GM10248 (cell line): ENCODE measurements at regions not wholly inside any gene's neighbourhood (a gene's known extent, or its start where the extent isn't known, plus 50 kb on each side); places are given as distances from the start of the nearest gene placed in this dataset.

ENCODE experiments used
- CTCF ChIA-PET: fragments of 300-600 bp; sonication (Branson Sonifier 250); formaldehyde crosslinking; extraction: SDS; loops from one replicate; lab custom pipeline; 2021; ENCODE audit warnings: antibody characterized with exemption; lab: Yijun Ruan, JAX
- POLR2A ChIA-PET: fragments of 350-650 bp; sonication (Branson Sonifier 250); formaldehyde crosslinking; extraction: SDS; loops from one replicate; lab custom pipeline; 2020; ENCODE audit warnings: antibody characterized with exemption; lab: Yijun Ruan, JAX
- DNase-seq: peaks from one replicate; pipeline ENCODE4 v3.0.0; 2012; ENCODE audit errors: extremely low spot score
- TF ChIP-seq, protein P1 (sequence below): IDR thresholded peaks from 2 replicates; pipeline ENCODE4 v1.5.1; 2012; ENCODE audit warnings: mild to moderate bottlenecking, low read depth; ENCODE audit errors: extremely low read depth, missing control alignments, control extremely low read depth

DNA sequence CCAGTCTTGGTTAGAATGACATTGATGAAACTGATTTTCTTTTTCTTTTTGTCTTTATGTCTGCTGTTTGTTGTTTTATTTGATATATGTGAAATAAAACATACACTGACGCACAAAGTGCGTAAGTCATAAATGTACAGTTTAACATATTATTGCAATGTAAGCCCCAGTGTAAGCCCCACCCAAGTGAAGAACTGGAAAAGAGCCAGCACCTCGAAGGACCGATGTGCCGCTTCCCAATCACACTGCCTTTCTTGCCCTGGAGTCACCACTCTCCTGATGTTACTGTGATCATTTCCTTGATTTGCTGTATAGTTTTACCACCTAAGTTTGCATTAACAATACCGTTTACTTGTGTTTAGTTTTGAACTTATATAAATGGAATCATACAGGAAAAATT lies 128.4 kb upstream of the LPP start:
- POLR2A ChIA-PET, result no interaction called here
- CTCF ChIA-PET, result no interaction called here
- DNase-seq, result no peak
- TF ChIP-seq, protein P1, sequence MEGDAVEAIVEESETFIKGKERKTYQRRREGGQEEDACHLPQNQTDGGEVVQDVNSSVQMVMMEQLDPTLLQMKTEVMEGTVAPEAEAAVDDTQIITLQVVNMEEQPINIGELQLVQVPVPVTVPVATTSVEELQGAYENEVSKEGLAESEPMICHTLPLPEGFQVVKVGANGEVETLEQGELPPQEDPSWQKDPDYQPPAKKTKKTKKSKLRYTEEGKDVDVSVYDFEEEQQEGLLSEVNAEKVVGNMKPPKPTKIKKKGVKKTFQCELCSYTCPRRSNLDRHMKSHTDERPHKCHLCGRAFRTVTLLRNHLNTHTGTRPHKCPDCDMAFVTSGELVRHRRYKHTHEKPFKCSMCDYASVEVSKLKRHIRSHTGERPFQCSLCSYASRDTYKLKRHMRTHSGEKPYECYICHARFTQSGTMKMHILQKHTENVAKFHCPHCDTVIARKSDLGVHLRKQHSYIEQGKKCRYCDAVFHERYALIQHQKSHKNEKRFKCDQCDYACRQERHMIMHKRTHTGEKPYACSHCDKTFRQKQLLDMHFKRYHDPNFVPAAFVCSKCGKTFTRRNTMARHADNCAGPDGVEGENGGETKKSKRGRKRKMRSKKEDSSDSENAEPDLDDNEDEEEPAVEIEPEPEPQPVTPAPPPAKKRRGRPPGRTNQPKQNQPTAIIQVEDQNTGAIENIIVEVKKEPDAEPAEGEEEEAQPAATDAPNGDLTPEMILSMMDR, result no peak

DNA sequence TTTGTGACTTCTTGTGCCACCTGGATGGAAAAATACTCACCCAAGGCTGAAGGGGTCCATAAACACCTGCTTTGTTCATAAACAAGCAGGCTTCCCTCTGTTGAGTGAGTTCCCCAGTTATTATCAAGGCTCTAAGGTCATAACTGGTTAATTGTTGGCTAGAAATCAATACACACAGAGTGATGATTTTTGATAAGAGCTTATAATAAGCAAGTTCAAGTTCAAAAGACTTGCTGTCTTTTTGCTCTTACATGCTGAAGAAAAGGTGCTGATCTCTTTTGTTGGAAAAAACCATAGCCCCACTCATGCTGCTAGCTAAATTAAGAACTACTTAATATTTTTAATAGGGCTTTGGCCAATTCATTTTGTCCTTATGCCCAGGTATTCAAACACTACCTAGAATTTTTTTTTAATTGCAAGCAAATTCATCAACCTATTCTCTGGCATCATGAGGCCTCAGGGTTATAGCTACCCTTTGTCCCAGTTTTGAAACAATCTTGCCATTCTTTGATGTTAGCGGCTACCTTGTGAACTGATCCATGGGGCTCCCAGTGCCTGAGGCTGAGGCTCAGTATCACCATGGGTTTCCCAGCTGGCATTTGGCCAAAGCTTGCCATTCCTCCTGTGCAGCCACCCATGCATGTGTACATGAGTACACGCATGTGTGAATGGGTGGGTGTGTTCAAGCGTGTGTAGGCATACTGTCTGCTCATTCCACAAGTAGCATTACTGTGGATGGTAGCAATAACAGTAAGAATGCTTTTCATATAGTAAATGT lies 127.6 kb upstream of the LPP start:
- CTCF ChIA-PET, result no interaction called here
- POLR2A ChIA-PET, result no interaction called here
- TF ChIP-seq, protein P1, result no peak
- no peak for DNase-seq

DNA sequence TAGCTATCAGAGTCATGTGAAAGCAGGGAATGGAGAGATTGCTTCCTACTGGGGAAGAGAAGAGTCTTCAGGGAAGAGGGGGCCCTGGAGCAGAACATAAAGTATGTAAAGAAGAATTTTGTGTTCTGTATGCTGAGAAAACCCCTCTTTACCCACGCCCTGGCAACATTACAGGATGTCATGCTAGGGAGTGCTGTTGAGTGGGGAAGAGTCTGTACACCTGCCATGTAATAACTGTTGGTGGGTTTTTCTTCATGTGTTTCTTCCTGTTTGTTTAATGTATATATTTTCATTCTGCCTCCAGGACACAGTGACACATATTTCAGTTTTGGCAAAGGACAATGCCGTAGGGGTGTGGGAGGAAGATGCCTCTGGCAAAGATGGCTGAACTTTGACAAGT lies 122.8 kb upstream of the LPP start:
- ChIA-PET POLR2A (no interaction called here), CTCF (no interaction called here)
- TF ChIP-seq, protein P1, result no peak
- no peak for DNase-seq

GRCh38 chr3:188034989-188035388 lies 119.0 kb upstream of the LPP start:
- TF ChIP-seq, protein P1, result no peak
- no peak for DNase-seq
- ChIA-PET POLR2A (no interaction called here), CTCF (no interaction called here)

DNA sequence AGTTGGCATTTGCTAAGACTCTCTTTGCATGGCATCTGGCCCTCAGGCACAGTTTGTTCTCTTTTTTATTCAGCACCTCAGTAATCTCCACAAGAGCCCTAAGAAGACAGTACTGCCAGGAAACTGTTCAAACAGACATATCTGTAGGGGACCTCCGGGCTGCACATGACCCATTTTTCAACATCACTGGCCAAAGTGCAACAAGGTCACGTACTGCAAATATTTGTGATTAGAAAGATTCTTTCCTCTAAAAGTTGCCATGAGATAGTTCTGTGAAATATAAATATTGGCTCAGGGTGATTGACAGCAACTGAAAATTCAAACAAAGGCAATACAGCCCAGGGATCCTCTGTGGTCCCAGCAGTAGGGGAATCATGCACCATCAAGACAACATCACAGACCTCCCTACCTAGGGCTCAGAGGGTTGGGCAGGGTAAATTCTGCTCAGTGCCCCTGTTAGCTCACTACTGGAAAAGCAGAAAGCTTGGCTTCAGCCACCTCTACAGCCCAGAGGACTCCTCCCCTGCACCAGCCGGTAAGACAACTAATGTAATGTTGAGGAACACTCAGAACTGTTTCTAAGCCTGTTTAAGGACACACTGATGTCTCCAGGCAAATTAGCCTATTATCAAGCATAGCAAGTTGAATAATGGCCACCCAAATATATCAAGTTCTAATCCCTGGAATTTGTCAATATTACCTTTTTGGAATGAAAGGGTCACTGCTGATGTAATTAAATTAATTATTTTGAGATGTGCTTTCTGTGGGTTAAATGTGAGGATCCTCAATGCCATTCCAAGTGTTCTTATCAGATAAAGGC lies 117.4 kb upstream of the LPP start:
- DNase-seq, result no peak
- POLR2A ChIA-PET, result no interaction called here
- TF ChIP-seq, protein P1, result no peak
- CTCF ChIA-PET, result no interaction called here

GRCh38 chr3:188037195-188037718 lies 116.7 kb upstream of the LPP start:
- POLR2A ChIA-PET, result no interaction called here
- CTCF ChIA-PET, result no interaction called here
- no peak for DNase-seq

More at GRCh38 chr3:188037195-188037718, 116.7 kb upstream of the LPP start:
- TF ChIP-seq, protein P1, result no peak
